ENCODE measurements at regions not wholly inside any gene's neighbourhood (a gene's known extent, or its start where the extent isn't known, plus 50 kb on each side); places are given as distances from the start of the nearest gene placed in this dataset.

- no peak for DNase-seq (ENCODE audit: low read depth in 1 of 2, low spot score in 1 of 2)
Measured at GRCh38 chrX:149157976-149158375, 347.1 kb downstream of the IDS start.

GRCh38 chrX:149152941-149153340, 352.2 kb downstream of the IDS start:
- DNase-seq (ENCODE audit: low read depth in 1 of 2, low spot score in 1 of 2) = no peak

- no peak for DNase-seq (ENCODE audit: low read depth in 1 of 2, low spot score in 1 of 2)
Measured at GRCh38 chrX:149151805-149152757, 353.0 kb downstream of the IDS start.

- DNase-seq (ENCODE audit: low read depth in 1 of 2, low spot score in 1 of 2) = no peak
Measured at GRCh38 chrX:149145845-149146285, 359.2 kb downstream of the IDS start.

- DNase-seq (ENCODE audit: low read depth in 1 of 2, low spot score in 1 of 2) = no peak
Measured at GRCh38 chrX:149131774-149132173, 373.3 kb downstream of the IDS start.

- no peak for DNase-seq (ENCODE audit: low read depth in 1 of 2, low spot score in 1 of 2)
Measured at GRCh38 chrX:149129767-149130166, 375.3 kb downstream of the IDS start.

- no peak for DNase-seq (ENCODE audit: low read depth in 1 of 2, low spot score in 1 of 2)
Measured at GRCh38 chrX:149124526-149125108, 380.5 kb downstream of the IDS start.

- no peak for DNase-seq (ENCODE audit: low read depth in 1 of 2, low spot score in 1 of 2)
Measured at GRCh38 chrX:149121206-149121920, 383.7 kb downstream of the IDS start.

- no peak for DNase-seq (ENCODE audit: low read depth in 1 of 2, low spot score in 1 of 2)
Measured at GRCh38 chrX:149120459-149120858, 384.6 kb downstream of the IDS start.

GRCh38 chrX:149114874-149115273, 390.2 kb downstream of the IDS start:
- DNase-seq (ENCODE audit: low read depth in 1 of 2, low spot score in 1 of 2) = no peak

- no peak for DNase-seq (ENCODE audit: low read depth in 1 of 2, low spot score in 1 of 2)
Measured at GRCh38 chrX:149114001-149114400, 391.1 kb downstream of the IDS start.

GRCh38 chrX:149097786-149098185, 407.3 kb downstream of the IDS start:
- no peak for DNase-seq (ENCODE audit: low read depth in 1 of 2, low spot score in 1 of 2)

- DNase-seq (ENCODE audit: low read depth in 1 of 2, low spot score in 1 of 2) = no peak
Measured at GRCh38 chrX:149092179-149092578, 412.9 kb downstream of the IDS start.

GRCh38 chrX:149079805-149080406, 425.2 kb downstream of the IDS start:
- DNase-seq (ENCODE audit: low read depth in 1 of 2, low spot score in 1 of 2) = no peak

GRCh38 chrX:149074398-149074797, 430.7 kb downstream of the IDS start:
- no peak for DNase-seq (ENCODE audit: low read depth in 1 of 2, low spot score in 1 of 2)

GRCh38 chrX:149073479-149073878, 431.6 kb downstream of the IDS start:
- no peak for DNase-seq (ENCODE audit: low read depth in 1 of 2, low spot score in 1 of 2)

GRCh38 chrX:149069899-149070298, 435.2 kb downstream of the IDS start:
- DNase-seq (ENCODE audit: low read depth in 1 of 2, low spot score in 1 of 2) = no peak

- DNase-seq (ENCODE audit: low read depth in 1 of 2, low spot score in 1 of 2) = no peak
Measured at GRCh38 chrX:149060921-149061320, 444.2 kb downstream of the IDS start.
